WTC11 (cell line): ENCODE measurements at regions not wholly inside any gene's neighbourhood (a gene's known extent, or its start where the extent isn't known, plus 50 kb on each side); places are given as distances from the start of the nearest gene placed in this dataset.

Experiments
- CTCF ChIP-seq: fragments of 200-600 bp; IDR thresholded peaks from 2 replicates; pipeline ENCODE4 v1.8.0; 2022; ENCODE audit warnings: antibody characterized with exemption
- FOXK1 ChIP-seq: sonication (generic); formaldehyde crosslinking; IDR thresholded peaks from 2 replicates; pipeline ENCODE4 v1.8.0; 2022; ENCODE audit warnings: mild to moderate bottlenecking, moderate library complexity, missing genetic modification reagents
- IRF1 ChIP-seq: sonication (generic); formaldehyde crosslinking; IDR thresholded peaks from 2 replicates; pipeline ENCODE4 v1.8.0; 2023; ENCODE audit warnings: missing genetic modification reagents
- NFYB ChIP-seq: sonication (generic); formaldehyde crosslinking; conservative IDR thresholded peaks from 2 replicates; pipeline ENCODE4 v1.8.0; 2022; ENCODE audit warnings: low read depth, missing genetic modification reagents

GRCh38 chr14:75363570-75364227, 64.1 kb upstream of the JDP2 start:
- no peak for TF ChIP-seq FOXK1 (CRISPR knock-in tag)
- no peak for TF ChIP-seq NFYB (CRISPR knock-in tag)
- TF ChIP-seq CTCF = no peak
- no peak for TF ChIP-seq IRF1 (CRISPR knock-in tag)
